ENCODE measurements at regions not wholly inside any gene's neighbourhood (a gene's known extent, or its start where the extent isn't known, plus 50 kb on each side); places are given as distances from the start of the nearest gene placed in this dataset.

GRCh38 chr4:121449416-121449815 lies 68.6 kb upstream of the QRFPR start:
- no peak for TF ChIP-seq CTCF (conservative IDR thresholded peaks at IDR 0.05 in 1 of 2, IDR thresholded peaks at IDR 0.05 in 1 of 2; ENCODE audit: extremely low read depth in 1 of 2, insufficient read depth in 1 of 2, low read depth in 1 of 2, low read length in 2 of 2)
- TF ChIP-seq EZH2 (IDR thresholded peaks at IDR 0.05; ENCODE audit: borderline replicate concordance, low read length): no peak
